HepG2 (cell line): ENCODE measurements at regions not wholly inside any gene's neighbourhood (a gene's known extent, or its start where the extent isn't known, plus 50 kb on each side); places are given as distances from the start of the nearest gene placed in this dataset.
A peak's percentile ranks its signal among the peaks of the same experiment; 100 is the strongest.

Experiments
- FOXA3 ChIP-seq: IDR thresholded peaks from 2 replicates; pipeline ENCODE4 v1.6.1; 2016; ENCODE audit warnings: missing genetic modification reagents, missing compliant biosample characterization
- GTF3A ChIP-seq: sonication (generic); formaldehyde crosslinking; conservative IDR thresholded peaks from 2 replicates; pipeline ENCODE4 v1.4.0; 2020; ENCODE audit warnings: mild to moderate bottlenecking, missing genetic modification reagents
- KDM6A ChIP-seq: IDR thresholded peaks from 2 replicates; pipeline ENCODE4 v1.6.1; 2016; ENCODE audit warnings: low read depth
- MBNL3 ChIP-seq: fragments of 250-450 bp; sonication (Bioruptor Pico); conservative IDR thresholded peaks from 2 replicates; pipeline ENCODE4 v1.8.0; 2022; ENCODE audit warnings: mild to moderate bottlenecking, inconsistent platforms
- SATB2 ChIP-seq: sonication (generic); formaldehyde crosslinking; IDR thresholded peaks from 2 replicates; pipeline ENCODE4 v1.5.0; 2020; ENCODE audit warnings: missing genetic modification reagents
- SMARCC2 ChIP-seq: fragments of 450-650 bp; IDR thresholded peaks from 2 replicates; pipeline ENCODE4 v1.6.1; 2017; ENCODE audit warnings: antibody characterized with exemption, mild to moderate bottlenecking
- SRSF1 ChIP-seq: fragments of 200-400 bp; formaldehyde crosslinking; optimal IDR thresholded peaks from 2 replicates; pipeline ENCODE3; 2017; ENCODE audit warnings: mild to moderate bottlenecking, low read depth, low read length, moderate library complexity
- ZBTB2 ChIP-seq: sonication (generic); formaldehyde crosslinking; IDR thresholded peaks from 2 replicates; pipeline ENCODE4 v1.8.0; 2022; ENCODE audit warnings: low read depth, missing genetic modification reagents
- ZNF124 ChIP-seq: sonication (generic); formaldehyde crosslinking; IDR thresholded peaks from 2 replicates; pipeline ENCODE4 v1.4.0; 2020; ENCODE audit warnings: missing genetic modification reagents
- ZNF274 ChIP-seq: sonication (generic); formaldehyde crosslinking; IDR thresholded peaks from 2 replicates; pipeline ENCODE4 v1.5.1; 2020; ENCODE audit warnings: mild to moderate bottlenecking, missing genetic modification reagents
- ZNF33B ChIP-seq: sonication (generic); formaldehyde crosslinking; IDR thresholded peaks from 2 replicates; pipeline ENCODE4 v1.5.1; 2020; ENCODE audit warnings: mild to moderate bottlenecking, missing genetic modification reagents
- ZNF383 ChIP-seq: sonication (generic); formaldehyde crosslinking; IDR thresholded peaks from 2 replicates; pipeline ENCODE4 v1.4.0; 2020; ENCODE audit warnings: missing genetic modification reagents, mild to moderate bottlenecking, borderline replicate concordance
- ZNF543 ChIP-seq: sonication (generic); formaldehyde crosslinking; IDR thresholded peaks from 2 replicates; pipeline ENCODE4 v1.4.0; 2020; ENCODE audit warnings: mild to moderate bottlenecking, missing genetic modification reagents
- ZNF577 ChIP-seq: sonication (generic); formaldehyde crosslinking; IDR thresholded peaks from 2 replicates; pipeline ENCODE4 v1.4.0; 2020; ENCODE audit warnings: mild to moderate bottlenecking, low read depth, missing genetic modification reagents, borderline replicate concordance
- ZNF766 ChIP-seq: sonication (generic); formaldehyde crosslinking; IDR thresholded peaks from 2 replicates; pipeline ENCODE4 v1.5.0; 2020; ENCODE audit warnings: missing genetic modification reagents, borderline replicate concordance

GRCh38 chr14:54133896-54134295 is 177.3 kb upstream of the BMP4 start (continued):
- peak; percentile 67; the same call in 1 of the 2 replicates for TF ChIP-seq ZNF124 (CRISPR knock-in tag)
- TF ChIP-seq ZNF274 (CRISPR knock-in tag), result no peak
- TF ChIP-seq SATB2 (CRISPR knock-in tag), result 0 out of 2 replicates have a peak, but pooled peaks have one; percentile 5
- TF ChIP-seq GTF3A, result no peak
- no peak for TF ChIP-seq ZNF543 (CRISPR knock-in tag)
- TF ChIP-seq ZNF577, result no peak
- TF ChIP-seq SMARCC2, result no peak
- TF ChIP-seq ZNF383 (CRISPR knock-in tag), result no peak
- 0 out of 2 replicates have a peak, but pooled peaks have one; percentile 48 for TF ChIP-seq ZNF33B (CRISPR knock-in tag)
- TF ChIP-seq ZNF766 (CRISPR knock-in tag), result no peak
- TF ChIP-seq ZBTB2 (CRISPR knock-in tag), result no peak
- peak; percentile 80 for TF ChIP-seq KDM6A (CRISPR knock-in tag)
- TF ChIP-seq MBNL3 (CRISPR knock-in tag), result no peak
- peak; percentile 96 for TF ChIP-seq FOXA3 (CRISPR knock-in tag)
- no peak for TF ChIP-seq SRSF1
